ENCODE measurements at regions not wholly inside any gene's neighbourhood (a gene's known extent, or its start where the extent isn't known, plus 50 kb on each side); places are given as distances from the start of the nearest gene placed in this dataset.

DNA sequence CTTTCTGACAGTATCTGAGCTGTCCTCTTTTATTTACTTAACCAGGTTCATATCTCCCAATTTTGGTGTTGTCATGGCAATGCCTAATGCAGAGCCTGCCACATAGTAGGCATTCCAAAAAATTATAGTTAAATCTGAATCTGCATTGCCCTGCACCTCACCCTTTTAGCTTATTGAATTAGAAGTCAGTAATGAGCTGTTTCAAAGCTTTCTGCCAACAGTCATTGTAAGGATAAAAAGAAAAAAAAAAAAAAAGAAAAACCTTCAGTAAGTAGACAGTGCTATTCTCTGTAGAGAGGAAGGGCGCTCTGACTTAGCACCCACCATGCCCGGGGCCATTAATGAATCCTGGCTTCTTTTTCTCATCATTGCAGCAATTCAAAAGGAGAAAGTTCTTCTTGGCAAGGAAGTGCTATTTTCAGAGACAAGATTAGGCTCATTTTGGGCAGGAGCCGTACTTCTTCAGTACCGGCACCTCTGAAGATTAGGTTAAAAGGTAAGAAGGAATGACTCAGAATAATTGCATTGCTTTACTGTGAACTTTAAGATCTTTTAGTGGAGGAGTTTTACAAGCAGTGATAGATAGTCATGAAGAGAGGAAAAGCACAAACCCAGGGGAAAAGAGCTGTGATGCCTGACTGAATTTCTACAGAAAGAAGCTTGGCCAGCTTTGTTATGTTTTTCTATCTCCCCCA is 2041.2 kb upstream of the PIK3C3 start:
- TF ChIP-seq, protein P1, sequence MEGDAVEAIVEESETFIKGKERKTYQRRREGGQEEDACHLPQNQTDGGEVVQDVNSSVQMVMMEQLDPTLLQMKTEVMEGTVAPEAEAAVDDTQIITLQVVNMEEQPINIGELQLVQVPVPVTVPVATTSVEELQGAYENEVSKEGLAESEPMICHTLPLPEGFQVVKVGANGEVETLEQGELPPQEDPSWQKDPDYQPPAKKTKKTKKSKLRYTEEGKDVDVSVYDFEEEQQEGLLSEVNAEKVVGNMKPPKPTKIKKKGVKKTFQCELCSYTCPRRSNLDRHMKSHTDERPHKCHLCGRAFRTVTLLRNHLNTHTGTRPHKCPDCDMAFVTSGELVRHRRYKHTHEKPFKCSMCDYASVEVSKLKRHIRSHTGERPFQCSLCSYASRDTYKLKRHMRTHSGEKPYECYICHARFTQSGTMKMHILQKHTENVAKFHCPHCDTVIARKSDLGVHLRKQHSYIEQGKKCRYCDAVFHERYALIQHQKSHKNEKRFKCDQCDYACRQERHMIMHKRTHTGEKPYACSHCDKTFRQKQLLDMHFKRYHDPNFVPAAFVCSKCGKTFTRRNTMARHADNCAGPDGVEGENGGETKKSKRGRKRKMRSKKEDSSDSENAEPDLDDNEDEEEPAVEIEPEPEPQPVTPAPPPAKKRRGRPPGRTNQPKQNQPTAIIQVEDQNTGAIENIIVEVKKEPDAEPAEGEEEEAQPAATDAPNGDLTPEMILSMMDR (IDR thresholded peaks at IDR 0.05) = no peak
- TF ChIP-seq POLR2A (IDR thresholded peaks at IDR 0.05) = no peak

Data from testis (tissue), 2 donors.